ENCODE measurements at regions not wholly inside any gene's neighbourhood (a gene's known extent, or its start where the extent isn't known, plus 50 kb on each side); places are given as distances from the start of the nearest gene placed in this dataset.
"Not testable (repeated sequence)": the region's sequence is repeated elsewhere in the genome, so short reads cannot be mapped to it uniquely, and the experiment has no call there.

DNA sequence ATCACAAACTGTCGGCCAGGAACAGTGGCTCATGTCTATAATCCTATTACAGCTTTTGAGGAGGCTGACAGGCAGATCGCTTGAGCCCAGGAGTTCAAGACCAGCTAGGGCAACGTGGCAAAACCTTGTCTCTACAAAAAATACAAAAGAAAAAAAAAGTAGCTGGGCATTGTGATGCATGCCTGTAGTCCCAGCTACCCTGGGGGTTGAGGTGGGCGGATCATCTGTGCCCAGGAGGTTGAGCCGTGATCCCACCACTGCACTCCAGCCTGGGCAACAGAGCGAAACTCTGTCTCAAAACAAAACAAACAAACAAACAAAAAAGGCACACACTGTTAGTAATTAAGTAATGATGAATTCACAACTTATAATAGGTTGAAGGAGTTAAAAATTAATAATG is 441.5 kb upstream of the PCDH15 start:
- DNase-seq (ENCODE audit: low spot score): no peak

DNA sequence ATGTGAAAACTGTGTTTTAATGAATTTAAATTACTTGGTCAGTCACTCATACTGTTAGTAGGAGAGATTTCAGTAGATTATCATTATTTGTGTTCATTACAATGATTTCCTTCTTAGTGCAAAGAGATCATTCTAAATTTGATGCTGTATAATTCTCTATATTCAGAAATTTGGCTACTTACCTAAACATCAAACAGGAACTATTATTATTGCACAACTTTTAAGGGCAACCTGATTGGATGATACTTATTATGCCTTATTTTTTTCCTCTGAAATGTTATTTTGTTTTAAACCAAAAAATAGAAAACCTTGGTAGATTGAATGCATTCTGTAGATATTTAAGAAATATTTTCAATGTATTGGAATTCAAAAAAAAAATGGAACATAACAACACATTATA is 436.4 kb upstream of the PCDH15 start:
- no peak for DNase-seq (ENCODE audit: low spot score)

DNA sequence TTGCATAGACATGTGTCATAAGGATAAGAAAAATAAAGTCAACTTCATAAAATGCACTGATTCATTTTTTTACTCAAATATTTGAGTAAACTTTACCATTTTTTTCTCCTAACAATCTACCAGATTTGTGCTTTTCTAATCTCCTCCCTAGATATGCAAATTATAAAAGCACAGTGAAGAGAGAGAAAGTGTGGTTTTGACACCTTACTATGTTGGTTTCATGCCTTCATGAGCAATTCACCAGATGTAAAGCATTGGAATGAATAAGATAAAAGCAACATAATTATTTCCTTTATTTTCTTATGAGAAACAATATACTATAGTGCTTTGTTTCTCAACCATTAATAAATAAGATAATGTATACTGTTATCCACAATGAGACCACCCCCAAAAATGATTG is 432.5 kb upstream of the PCDH15 start:
- DNase-seq (ENCODE audit: low spot score): no peak

DNA sequence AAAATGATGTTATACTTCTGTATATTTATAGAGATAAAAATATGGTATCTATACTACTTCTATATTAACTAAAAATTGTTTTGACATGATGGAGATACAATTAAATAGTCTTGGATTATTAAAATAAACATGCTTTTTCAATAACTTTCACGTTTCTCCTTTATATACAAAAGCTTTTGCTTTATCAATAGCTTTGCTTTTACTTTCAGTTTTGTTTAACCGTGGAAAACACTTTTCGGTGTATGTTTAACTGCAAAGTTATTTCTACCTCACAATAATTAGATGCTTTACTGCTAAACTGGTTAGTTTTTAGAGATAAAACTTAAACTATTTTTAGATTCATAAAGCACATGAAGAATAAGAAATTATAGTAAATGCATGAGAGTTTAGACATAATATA is 432.1 kb upstream of the PCDH15 start:
- DNase-seq (ENCODE audit: low spot score): no peak

DNA sequence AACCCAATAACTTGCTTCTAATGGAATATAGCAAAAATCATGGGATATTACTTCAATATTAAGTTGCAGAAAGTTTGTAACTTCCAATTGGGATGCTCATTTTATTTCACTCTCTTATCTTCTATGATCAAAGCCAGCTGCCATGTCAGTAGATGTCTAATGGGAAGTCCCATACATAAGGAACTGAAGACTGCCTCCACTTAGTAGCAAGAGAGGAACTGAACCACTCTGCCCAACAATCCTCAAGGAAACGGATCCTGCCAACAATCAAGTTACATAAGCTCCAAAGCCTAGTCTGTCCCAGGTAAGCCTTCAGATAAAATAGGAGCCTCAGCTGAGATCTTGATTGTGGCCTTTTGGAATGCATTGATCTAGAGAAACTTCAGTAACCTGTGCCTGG is 431.5 kb upstream of the PCDH15 start:
- no peak for DNase-seq (ENCODE audit: low spot score)

DNA sequence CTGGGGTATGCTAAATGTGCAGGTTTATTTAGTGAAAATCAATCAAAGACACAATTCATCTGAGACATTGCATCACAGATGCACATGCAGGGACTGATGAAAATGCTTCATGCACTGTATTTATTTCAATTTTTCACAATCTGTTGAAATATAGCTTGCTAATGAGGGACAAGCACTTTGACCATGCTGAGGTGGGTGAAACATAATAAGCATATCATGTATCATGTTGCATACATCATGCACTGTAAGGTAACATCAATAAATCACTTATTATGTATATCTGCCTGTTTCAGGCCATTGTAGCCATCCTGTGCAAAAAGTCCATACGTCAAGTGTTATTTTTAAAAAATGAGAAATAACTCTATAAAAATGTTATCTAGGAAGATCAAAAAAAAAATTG is 426.9 kb upstream of the PCDH15 start:
- no peak for DNase-seq (ENCODE audit: low spot score)

DNA sequence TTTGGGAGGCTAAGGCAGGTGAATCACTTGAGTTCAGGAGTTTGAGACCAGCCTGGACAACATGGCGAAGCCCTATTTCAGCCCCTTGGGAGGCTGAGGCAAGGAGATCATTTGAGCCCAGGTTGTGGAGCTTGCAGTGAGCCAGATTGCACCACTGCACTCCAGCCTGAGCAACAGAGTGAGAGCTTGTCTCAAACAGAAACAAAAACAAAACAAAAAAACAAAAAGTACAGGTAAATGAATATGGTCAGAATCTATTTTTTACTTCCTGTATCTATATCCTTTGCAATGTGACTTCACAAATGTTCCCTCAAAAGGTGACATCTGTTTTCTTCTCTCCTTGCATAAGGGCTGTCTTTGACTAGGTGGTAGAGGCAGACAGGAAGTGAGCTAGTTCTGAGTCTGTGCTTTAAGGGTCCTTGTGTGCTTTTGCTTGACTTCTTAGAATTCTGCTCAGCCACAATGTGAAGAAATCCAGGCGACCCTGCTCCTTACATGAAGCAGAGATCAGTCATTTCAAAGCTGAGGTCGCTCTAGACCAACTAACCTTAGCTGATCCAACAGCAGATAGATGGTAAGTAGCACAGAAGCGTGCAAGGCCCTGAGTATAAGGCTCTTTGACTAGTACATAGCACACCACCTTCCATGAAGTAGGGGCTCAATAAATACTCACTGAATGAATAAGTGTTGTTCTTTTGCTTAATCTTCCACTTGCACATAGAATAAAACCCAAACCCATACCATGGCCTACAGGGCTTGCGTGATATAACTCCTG is 423.2 kb upstream of the PCDH15 start:
- DNase-seq (ENCODE audit: low spot score): no peak

DNA sequence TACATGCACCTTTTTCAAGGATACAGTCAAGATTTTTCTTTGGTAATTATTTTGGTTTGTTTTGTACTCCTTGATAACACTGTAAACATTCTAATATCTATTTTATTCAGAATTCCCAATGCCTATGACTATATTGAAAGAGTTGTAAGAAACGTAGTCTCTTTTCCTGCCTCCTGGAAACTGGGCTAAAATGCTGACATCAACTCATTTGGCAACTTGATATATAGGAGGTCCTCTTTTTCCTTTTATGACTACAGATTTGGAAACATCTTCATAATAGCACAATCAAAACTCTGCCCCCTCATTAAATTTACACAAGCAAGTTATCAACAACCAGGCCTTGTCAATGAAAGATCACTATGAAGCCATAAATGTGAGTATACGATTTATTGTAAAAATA is 422.3 kb upstream of the PCDH15 start:
- DNase-seq (ENCODE audit: low spot score): no peak

DNA sequence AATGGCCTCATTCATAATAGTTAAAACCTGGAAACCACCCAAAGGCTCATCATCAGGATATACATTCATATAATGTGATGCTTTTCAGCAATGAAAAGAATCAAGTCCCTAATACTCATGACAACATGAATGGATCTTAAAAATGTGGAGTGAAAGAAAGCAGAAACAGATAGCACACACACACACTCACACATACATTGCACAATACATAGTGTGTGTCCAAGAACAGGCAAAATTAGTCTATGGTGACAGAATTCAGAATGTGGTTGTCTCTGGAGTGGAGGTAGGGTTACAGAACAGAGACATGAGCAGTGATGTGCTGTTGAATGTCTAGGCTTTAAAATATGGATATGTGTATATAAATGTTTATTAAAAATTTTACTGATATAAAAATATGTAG is 419.9 kb upstream of the PCDH15 start:
- no peak for DNase-seq (ENCODE audit: low spot score)

DNA sequence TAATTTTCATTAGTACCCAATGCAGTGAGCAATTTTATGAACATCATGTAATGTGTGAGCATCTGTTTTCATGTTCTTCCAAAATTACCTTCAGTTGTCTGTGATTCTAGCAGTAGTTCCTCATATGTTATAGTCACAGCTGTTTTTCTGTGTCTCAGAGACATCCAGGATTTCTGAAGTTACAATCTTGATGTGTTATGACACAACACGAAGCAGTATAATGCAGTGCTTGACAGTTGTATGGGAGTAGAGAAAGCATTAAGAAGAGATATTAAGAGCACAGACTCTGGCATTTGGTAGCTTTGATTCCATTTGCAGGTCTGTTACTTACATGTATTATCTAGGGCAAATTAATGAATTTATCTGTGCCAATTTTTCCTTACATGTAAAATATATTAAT is 414.7 kb upstream of the PCDH15 start:
- no peak for DNase-seq (ENCODE audit: low spot score)

DNA sequence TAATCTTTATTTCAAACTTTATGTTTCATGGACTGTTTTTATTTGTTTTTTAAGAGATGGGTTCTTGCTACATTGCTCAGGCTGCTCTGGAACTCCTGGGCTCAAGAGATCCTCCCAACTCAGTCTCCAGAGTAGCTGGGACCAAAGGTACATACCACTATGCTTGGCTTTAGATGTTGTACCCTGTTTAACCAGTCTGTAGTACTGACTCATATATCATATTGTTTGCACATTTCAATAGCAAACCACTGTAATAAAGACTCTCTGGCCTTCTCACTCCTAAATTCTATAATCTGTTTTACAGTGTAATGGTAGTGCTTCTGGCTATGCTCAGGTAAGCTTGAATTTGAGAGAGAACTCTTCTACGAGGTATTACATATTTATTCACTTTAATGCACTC is 413.6 kb upstream of the PCDH15 start:
- no peak for DNase-seq (ENCODE audit: low spot score)

DNA sequence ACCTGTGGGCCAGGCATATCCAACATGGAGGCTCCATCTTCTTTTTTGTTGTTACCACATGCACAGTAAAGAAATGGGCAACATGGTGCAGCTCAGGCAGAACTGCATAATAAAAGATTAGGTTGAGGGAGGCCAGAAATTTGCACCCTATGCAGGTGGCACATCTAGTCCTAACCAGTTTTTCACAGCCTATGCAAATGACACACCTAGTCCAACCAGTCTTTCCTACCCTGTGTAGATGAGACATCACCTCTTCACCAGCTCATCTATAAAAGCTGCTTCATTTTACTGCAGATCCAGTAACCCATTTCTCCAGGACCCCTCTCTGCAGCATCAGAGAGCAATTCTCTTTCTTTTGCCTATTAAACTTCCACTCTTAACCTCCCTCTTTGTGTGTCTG is 411.0 kb upstream of the PCDH15 start:
- no peak for DNase-seq (ENCODE audit: low spot score)

DNA sequence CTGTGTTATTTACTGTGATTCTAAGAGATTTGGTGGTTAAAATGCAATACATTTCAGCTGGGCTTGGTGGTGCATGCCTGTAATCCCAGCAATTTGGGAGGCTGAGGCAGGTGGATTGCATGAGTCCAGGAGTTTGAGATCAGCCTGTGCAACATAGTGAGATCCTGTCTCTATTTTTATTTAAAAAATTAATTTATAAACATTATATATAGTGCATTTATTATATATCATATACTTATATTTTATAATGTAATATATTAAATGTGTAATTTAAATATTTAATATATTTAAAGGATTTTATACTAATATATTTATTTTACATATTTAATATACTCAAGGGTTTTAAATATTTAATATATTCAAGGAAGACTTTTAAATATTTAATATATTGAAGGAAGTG is 402.8 kb upstream of the PCDH15 start:
- no peak for DNase-seq (ENCODE audit: low spot score)

DNA sequence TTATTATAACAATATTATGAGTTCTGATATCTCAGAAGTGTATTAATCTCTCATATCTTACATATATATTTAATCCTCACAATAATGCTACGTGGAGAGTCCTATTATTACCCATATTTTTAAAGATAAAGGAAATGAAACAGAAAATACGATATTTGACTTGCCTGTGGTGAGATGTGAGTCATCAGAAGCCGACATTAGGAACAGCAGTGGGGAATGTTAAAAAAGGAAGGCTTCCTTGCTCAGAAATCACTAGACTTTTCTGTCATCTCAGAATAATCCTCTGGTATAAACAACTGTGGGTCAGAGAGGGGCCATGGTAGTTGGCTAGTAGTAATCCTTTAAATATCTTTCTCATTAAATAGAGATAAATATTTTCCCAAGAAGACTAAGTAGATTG is 402.3 kb upstream of the PCDH15 start:
- no peak for DNase-seq (ENCODE audit: low spot score)

DNA sequence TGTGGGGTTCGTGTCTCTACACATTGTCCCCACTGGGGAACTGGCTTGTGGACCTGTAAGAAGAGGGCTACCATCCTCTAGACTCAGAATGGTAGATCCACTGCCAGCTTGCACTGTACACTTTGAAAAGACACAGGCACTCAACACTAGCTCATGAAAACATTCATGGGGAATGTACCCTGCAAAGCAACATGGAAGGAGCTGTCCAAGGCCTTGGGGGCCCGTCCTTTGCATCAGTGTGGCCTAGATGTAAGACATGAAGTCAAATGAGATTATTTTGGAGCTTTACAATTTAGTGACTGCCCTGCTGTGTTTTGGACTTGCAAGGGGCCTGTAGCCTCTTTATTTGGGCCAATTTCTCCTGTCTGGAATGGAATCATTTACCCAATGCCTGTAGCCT is 399.0 kb upstream of the PCDH15 start:
- DNase-seq (ENCODE audit: low spot score): no peak

DNA sequence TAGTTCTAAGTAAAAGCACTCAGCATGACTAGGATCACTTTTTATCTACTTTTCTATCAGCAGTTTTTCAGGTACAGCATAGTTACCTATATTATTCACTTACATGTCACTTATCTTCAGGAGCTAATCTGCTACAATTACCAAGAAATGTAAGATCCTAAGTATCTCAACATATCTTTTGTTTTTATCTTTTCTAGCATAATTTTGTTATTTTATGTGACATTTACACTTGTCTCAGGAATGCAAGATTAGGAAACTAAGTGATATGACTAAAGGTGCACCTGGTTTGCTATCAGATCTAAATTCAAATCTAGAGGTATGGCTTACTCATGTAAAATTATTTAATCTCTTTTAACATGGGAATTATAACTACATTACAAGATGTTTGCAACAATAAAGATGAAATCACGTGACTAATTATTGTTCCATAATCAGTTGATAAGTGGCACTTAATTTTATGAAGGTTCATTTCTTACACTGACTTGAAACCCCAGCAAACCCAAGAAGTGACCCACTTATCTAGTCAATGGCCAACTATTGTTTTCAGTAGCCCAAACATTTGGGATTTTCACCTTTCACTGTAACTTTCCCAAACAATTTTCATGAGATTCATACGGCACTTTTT is 390.3 kb upstream of the PCDH15 start:
- no peak for DNase-seq (ENCODE audit: low spot score)

DNA sequence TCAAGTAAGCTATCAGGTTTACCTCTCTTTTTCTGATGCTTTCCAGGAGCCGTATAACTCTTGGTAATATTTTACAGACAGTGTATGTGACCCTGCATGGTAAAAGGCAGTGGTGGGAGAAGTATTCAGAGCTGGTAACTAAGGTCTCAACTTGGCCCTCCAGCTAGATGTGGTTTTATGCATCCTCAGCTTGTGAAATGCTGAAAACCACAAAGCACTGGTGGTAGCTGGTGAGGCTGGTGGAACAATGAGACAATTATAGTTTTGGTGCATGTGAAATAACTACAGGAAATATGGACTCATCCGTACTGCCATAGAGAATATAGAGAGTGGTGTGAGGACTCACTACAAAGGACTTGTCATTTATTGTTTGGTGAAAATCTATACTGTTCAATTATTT is 383.0 kb upstream of the PCDH15 start:
- DNase-seq (ENCODE audit: low spot score): no peak

DNA sequence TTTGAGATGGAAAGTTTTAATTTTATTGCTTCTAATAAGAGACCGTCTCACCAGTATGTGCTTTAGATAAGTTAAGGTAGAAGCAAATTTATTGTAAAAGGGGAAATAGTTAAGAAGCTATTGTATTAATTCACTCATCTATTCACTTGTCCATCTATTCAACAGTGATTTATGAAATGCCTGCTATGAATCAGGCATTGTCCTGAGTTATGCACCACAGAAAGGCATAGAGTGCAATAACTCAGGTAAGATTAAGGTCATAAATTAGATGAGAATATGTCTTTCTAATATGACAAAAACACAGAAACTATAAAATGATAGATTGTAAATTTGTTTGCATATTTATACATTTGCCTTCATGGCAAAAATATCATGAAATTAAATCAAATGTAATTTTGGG is 379.3 kb upstream of the PCDH15 start:
- DNase-seq (ENCODE audit: low spot score): no peak

DNA sequence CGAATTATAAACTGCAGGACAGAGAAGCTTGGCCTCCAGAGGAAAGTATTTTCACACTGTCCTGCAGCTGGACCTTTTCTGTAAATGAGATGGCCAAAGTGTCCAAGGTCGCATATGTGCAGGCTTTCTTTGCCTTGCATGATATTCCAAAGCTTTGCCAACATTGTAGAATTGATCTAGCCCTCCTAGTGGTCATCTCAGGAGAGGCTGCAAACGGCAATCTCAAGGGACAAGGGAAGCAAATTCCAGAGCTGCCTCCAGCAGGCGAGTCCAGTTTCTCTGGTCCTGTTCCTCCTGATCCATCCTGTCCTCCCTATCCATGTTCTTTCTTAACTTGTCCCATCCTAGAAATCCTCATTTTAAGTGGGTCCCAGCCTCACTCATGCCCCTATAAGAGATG is 373.4 kb upstream of the PCDH15 start:
- no peak for DNase-seq (ENCODE audit: low spot score)

DNA sequence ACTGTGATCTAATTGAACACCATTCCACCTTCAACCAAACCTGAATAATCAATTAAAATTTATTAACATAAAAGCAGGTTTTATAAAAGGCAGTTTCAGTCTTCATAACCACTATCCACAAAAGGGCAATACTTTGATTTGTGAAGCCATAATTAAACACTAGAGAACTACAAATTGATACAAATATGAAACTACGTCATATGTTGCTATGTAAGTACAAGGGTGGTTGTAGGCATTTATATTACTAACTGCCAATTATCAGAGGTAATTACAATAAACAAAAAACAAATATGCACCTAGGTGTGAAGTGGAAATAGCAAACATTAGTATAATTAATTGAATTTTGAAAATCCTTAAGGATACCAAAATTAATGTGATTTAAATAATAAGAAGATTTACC is 368.5 kb upstream of the PCDH15 start:
- no peak for DNase-seq (ENCODE audit: low spot score)

DNA sequence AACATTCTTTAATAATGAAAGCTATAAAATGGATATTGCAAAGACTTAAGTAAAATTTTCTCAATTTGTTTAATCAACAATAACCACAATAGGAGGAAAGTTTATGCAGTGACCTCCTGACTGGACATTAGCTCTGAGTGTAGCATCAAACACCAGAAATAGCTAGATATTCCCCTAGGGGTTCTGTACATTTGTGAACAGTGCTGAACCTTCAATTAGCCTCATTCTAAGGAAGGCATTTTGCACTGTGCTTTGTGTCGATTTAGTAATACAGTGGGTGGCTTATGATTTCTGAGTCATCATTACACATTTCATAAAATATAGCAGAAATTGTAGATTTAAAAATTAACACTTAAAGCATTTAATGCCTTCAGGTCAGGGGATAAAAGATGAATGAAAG is 367.3 kb upstream of the PCDH15 start:
- no peak for DNase-seq (ENCODE audit: low spot score)

DNA sequence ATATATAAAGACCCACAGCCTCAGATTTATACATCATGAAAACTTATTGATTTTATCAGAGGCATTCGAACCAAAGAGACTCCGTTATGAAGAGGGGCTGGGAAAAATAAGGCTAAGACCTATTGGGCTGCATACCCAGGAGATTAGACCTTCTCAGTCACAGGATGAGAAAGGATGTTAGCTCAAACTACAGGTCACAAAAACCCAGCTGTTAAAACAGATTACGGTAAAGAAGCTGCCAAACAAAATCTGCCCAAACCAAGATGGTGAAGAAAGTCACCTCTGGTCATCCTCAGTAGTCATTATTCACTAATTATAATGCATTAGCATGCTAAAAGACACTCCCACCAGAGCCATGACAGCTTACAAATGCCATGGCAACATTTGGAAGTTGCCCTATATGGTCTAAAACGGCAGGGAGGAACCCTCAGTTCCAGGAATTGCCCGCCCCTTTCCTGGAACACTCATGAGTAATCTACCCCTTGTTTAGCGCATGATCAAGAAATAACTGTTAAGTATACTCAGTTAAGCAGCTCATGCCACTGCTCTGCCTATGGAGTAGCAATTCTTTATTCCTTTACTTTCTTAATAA is 362.5 kb upstream of the PCDH15 start:
- DNase-seq (ENCODE audit: low spot score): no peak

DNA sequence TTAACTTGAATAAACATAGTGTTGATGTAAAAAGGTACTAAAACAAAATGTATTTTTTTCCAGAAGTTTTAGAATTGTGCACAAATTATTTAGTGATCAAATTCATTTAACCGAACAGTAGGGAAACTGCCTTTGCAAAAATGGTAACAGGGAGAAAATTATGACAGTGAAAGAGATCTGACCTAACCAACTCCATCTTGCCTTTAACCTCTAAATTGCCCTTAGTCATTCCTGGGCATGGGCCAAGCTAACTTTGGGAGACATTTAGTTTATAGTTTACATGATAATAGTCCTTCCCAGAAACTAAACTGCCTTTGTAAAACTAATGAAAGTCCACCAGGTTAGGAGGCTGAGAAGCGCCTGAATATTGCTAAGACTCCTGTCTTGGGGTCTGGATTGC is 361.3 kb upstream of the PCDH15 start:
- not testable (repeated sequence) for DNase-seq (ENCODE audit: low spot score)
